SU-DHL-6 (cell line): ENCODE measurements at regions not wholly inside any gene's neighbourhood (a gene's known extent, or its start where the extent isn't known, plus 50 kb on each side); places are given as distances from the start of the nearest gene placed in this dataset.

Experiments used
- H2AFZ ChIP-seq: fragments of 200-600 bp; sonication (generic); 2 replicates; pipeline ENCODE4 v1.6.1; 2014; ENCODE audit warnings: low read depth, mild to moderate bottlenecking, moderate library complexity, mixed read lengths, antibody characterized with exemption, low read length; ENCODE audit not compliant: severe bottlenecking
- H3F3A ChIP-seq: fragments of 200-600 bp; shearing (Covaris generic); 2 replicates; pipeline ENCODE4 v1.6.0; 2016; ENCODE audit warnings: antibody characterized with exemption, mild to moderate bottlenecking; ENCODE audit not compliant: insufficient read depth
- H3K27ac ChIP-seq: fragments of 200-600 bp; sonication (generic); 2 replicates; pipeline ENCODE4 v1.5.1; 2016; ENCODE audit warnings: low read depth, mild to moderate bottlenecking, low read length, moderate library complexity, mixed read lengths
- H3K27me3 ChIP-seq: fragments of 200-600 bp; sonication (generic), shearing (Covaris generic); 2 replicates; pipeline ENCODE4 v1.6.0; 2014; ENCODE audit warnings: mild to moderate bottlenecking, low read length
- H3K36me3 ChIP-seq: fragments of 200-600 bp; sonication (generic); 2 replicates; pipeline ENCODE4 v1.6.1; 2014; ENCODE audit warnings: mild to moderate bottlenecking, low read length, mixed read lengths
- H3K4me2 ChIP-seq: fragments of 300-600, 200-600 bp; shearing (Covaris generic), sonication (generic); 2 replicates; pipeline ENCODE4 v1.6.0; 2014; ENCODE audit warnings: low read length, low read depth, mild to moderate bottlenecking; ENCODE audit not compliant: poor library complexity, severe bottlenecking
- H3K4me3 ChIP-seq: fragments of 200-600 bp; sonication (generic); 2 replicates; pipeline ENCODE4 v1.5.1; 2014; ENCODE audit warnings: antibody characterized with exemption, low read length, mild to moderate bottlenecking, mixed read lengths; ENCODE audit not compliant: insufficient read depth, poor library complexity, severe bottlenecking
- H3K79me2 ChIP-seq: fragments of 200-600 bp; sonication (generic); 2 replicates; pipeline ENCODE4 v1.6.1; 2014; ENCODE audit warnings: mild to moderate bottlenecking, low read length, moderate library complexity; ENCODE audit not compliant: insufficient read depth
- H3K9ac ChIP-seq: fragments of 200-600 bp; sonication (generic); 2 replicates; pipeline ENCODE4 v1.7.0; 2014; ENCODE audit warnings: mild to moderate bottlenecking, low read length
- H3K9me2 ChIP-seq: fragments of 200-600 bp; sonication (generic); replicated peaks from 2 replicates; pipeline ENCODE4 v1.6.1; 2014; ENCODE audit warnings: low read length; ENCODE audit not compliant: insufficient read depth
- H3K9me3 ChIP-seq: fragments of 200-600 bp; sonication (generic); 2 replicates; pipeline ENCODE4 v1.6.1; 2014; ENCODE audit warnings: low read length, mixed read lengths; ENCODE audit not compliant: insufficient read depth
- H4K20me1 ChIP-seq: fragments of 200-600 bp; sonication (generic); 2 replicates; pipeline ENCODE4 v1.6.1; 2014; ENCODE audit warnings: low read depth, mild to moderate bottlenecking, antibody characterized with exemption, low read length, moderate library complexity, mixed read lengths
- CTCF ChIP-seq: fragments of 200-600 bp; sonication (generic); IDR thresholded peaks from one replicate; pipeline ENCODE4 v1.5.1; 2017; ENCODE audit warnings: antibody characterized with exemption, mild to moderate bottlenecking, low read length, moderate library complexity; ENCODE audit not compliant: insufficient read depth, poor library complexity, severe bottlenecking
- EZH2phosphoT487 ChIP-seq: fragments of 200-600 bp; sonication (generic), shearing (Covaris generic); conservative IDR thresholded peaks from 2 replicates; pipeline ENCODE4 v1.6.1; 2018; ENCODE audit warnings: mild to moderate bottlenecking, antibody characterized with exemption, low read length, moderate library complexity, mixed read lengths

GRCh38 chr11:38182126-38182866 lies 1584.3 kb upstream of the RAG2 start:
- Histone ChIP-seq H3K79me2 (no peaks in the 10 kb centered on the region), H3K4me2 (no peak overlapping the region), H3F3A (no peaks in the 10 kb centered on the region), H3K9ac (no peak overlapping the region), H3K9me2 (no peaks in the 10 kb centered on the region), H3K4me3 (no peak overlapping the region), H3K9me3 (no peaks in the 10 kb centered on the region), H2AFZ (no peak overlapping the region), H3K36me3 (no peaks in the 10 kb centered on the region), H4K20me1 (no peaks in the 10 kb centered on the region), H3K27ac (no peak overlapping the region), H3K27me3 (no peaks in the 10 kb centered on the region)
- TF ChIP-seq CTCF (no peak), EZH2phosphoT487 (no peak)

GRCh38 chr11:38176686-38177322 lies 1578.8 kb upstream of the RAG2 start:
- Histone ChIP-seq H3K9me2 (no peaks in the 10 kb centered on the region), H4K20me1 (no peaks in the 10 kb centered on the region), H2AFZ (no peak overlapping the region), H3K79me2 (no peaks in the 10 kb centered on the region), H3K27ac (no peak overlapping the region), H3K9ac (no peak overlapping the region), H3K36me3 (no peaks in the 10 kb centered on the region), H3K4me3 (no peak overlapping the region), H3K9me3 (no peaks in the 10 kb centered on the region), H3K27me3 (no peaks in the 10 kb centered on the region), H3K4me2 (no peak overlapping the region), H3F3A (no peaks in the 10 kb centered on the region)
- no peak for TF ChIP-seq CTCF
- TF ChIP-seq EZH2phosphoT487: no peak

DNA sequence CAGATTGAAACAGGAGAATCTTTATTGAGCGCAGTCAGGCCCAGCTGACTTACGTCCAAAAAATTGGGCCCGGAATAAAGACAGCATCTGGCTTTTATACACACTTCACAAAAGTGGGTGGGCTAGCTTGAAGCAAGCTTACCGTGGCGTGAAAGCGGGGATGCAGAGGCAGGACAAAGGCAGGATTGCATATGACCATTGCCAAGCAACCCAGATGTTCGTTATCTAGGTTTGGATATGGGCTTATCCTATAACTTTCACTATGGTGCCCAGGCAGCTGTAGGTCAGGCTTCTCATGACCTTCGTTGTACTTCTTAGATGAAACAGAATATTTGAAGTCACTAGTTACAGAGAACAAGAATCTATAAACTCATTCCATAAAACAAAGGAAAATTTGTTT lies 1575.6 kb upstream of the RAG2 start:
- TF ChIP-seq CTCF (no peak), EZH2phosphoT487 (no peak)
- no peak overlapping the region for H3K4me3 ChIP-seq

More for the DNA sequence above, 1575.6 kb upstream of the RAG2 start:
- Histone ChIP-seq H3K36me3 (no peaks in the 10 kb centered on the region), H4K20me1 (no peaks in the 10 kb centered on the region), H3K27ac (no peak overlapping the region), H3F3A (no peaks in the 10 kb centered on the region), H3K9me2 (no peaks in the 10 kb centered on the region), H3K4me2 (no peak overlapping the region), H3K9me3 (no peaks in the 10 kb centered on the region), H3K9ac (no peak overlapping the region), H3K27me3 (no peaks in the 10 kb centered on the region), H2AFZ (no peak overlapping the region), H3K79me2 (no peaks in the 10 kb centered on the region)
